PC-3 (cell line): ENCODE measurements at regions not wholly inside any gene's neighbourhood (a gene's known extent, or its start where the extent isn't known, plus 50 kb on each side); places are given as distances from the start of the nearest gene placed in this dataset.
A peak's percentile ranks its signal among the peaks of the same experiment; 100 is the strongest.

Experiments used
- EZH2 ChIP-seq: fragments of 300-600 bp; sonication (generic); IDR thresholded peaks from one replicate; pipeline ENCODE4 v1.6.1; 2017; ENCODE audit warnings: antibody characterized with exemption, mild to moderate bottlenecking, low read length; ENCODE audit not compliant: unreplicated experiment
- EZH2phosphoT487 ChIP-seq: fragments of 300-600 bp; sonication (generic); IDR thresholded peaks from 2 replicates; pipeline ENCODE4 v1.6.1; 2018; ENCODE audit warnings: mild to moderate bottlenecking, antibody characterized with exemption, low read length, borderline replicate concordance
- TF ChIP-seq, protein P1 (sequence below): fragments of 300-600 bp; sonication (generic); conservative IDR thresholded peaks from 2 replicates; pipeline ENCODE4 v1.5.1; 2017; ENCODE audit warnings: antibody characterized with exemption, low read depth, mild to moderate bottlenecking, low read length

DNA sequence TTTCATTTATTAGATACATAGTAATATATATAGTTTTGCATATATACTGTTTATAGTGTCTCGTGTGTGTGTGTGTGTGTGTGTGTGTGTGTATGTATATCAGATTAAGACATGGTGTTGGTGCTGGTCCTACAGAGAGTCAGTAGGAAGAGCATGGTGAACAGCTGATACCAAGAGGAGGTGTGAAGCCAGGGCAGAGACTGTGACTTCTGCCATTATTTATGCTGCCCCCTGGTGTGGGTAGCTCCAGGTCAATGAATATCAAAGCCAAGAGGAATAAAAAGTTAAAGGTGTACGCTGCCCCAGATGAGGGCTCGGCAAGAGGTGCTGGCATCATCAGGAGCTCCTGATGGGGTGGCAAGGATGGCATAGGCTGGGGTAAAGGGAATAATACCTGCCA lies 299.5 kb upstream of the RASGRP1 start:
- TF ChIP-seq, protein P1, sequence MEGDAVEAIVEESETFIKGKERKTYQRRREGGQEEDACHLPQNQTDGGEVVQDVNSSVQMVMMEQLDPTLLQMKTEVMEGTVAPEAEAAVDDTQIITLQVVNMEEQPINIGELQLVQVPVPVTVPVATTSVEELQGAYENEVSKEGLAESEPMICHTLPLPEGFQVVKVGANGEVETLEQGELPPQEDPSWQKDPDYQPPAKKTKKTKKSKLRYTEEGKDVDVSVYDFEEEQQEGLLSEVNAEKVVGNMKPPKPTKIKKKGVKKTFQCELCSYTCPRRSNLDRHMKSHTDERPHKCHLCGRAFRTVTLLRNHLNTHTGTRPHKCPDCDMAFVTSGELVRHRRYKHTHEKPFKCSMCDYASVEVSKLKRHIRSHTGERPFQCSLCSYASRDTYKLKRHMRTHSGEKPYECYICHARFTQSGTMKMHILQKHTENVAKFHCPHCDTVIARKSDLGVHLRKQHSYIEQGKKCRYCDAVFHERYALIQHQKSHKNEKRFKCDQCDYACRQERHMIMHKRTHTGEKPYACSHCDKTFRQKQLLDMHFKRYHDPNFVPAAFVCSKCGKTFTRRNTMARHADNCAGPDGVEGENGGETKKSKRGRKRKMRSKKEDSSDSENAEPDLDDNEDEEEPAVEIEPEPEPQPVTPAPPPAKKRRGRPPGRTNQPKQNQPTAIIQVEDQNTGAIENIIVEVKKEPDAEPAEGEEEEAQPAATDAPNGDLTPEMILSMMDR = peak; percentile 36; the same call in 1 of the 2 replicates
- TF ChIP-seq EZH2 (no peak), EZH2phosphoT487 (no peak)
